ENCODE measurements at regions not wholly inside any gene's neighbourhood (a gene's known extent, or its start where the extent isn't known, plus 50 kb on each side); places are given as distances from the start of the nearest gene placed in this dataset.
A peak's percentile ranks its signal among the peaks of the same experiment; 100 is the strongest.

DNA sequence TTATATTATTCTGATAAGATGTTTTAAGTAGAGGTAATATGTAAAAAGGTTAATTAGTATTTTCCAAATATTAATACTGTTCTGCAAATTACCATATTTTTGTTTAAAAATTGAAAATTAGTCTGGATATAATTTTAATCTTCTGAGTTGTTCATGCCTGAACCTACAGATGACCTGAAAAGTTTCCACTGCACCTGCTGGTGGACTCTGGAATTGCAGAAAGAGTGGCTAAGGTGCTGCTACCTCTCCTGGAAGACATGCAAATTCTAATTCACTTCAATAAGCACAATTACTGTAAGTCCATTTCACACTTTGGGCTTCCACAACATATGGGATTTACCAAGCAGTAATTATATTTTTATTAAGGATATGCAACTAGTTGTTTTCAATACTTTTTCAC, 77.7 kb upstream of the OLIG3 start:
- TF ChIP-seq POLR2A (IDR thresholded peaks at IDR 0.05) (no peak), EP300 (IDR thresholded peaks at IDR 0.05) (no peak), POLR2AphosphoS5 (IDR thresholded peaks at IDR 0.05) (no peak)
- TF ChIP-seq, protein P1, sequence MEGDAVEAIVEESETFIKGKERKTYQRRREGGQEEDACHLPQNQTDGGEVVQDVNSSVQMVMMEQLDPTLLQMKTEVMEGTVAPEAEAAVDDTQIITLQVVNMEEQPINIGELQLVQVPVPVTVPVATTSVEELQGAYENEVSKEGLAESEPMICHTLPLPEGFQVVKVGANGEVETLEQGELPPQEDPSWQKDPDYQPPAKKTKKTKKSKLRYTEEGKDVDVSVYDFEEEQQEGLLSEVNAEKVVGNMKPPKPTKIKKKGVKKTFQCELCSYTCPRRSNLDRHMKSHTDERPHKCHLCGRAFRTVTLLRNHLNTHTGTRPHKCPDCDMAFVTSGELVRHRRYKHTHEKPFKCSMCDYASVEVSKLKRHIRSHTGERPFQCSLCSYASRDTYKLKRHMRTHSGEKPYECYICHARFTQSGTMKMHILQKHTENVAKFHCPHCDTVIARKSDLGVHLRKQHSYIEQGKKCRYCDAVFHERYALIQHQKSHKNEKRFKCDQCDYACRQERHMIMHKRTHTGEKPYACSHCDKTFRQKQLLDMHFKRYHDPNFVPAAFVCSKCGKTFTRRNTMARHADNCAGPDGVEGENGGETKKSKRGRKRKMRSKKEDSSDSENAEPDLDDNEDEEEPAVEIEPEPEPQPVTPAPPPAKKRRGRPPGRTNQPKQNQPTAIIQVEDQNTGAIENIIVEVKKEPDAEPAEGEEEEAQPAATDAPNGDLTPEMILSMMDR (IDR thresholded peaks at IDR 0.05) = peak in 5 of 6 experiments; percentile 35 to 58 (median 45)

Measured in upper lobe of left lung (tissue), 4 donors.